ENCODE measurements at regions not wholly inside any gene's neighbourhood (a gene's known extent, or its start where the extent isn't known, plus 50 kb on each side); places are given as distances from the start of the nearest gene placed in this dataset.

DNA sequence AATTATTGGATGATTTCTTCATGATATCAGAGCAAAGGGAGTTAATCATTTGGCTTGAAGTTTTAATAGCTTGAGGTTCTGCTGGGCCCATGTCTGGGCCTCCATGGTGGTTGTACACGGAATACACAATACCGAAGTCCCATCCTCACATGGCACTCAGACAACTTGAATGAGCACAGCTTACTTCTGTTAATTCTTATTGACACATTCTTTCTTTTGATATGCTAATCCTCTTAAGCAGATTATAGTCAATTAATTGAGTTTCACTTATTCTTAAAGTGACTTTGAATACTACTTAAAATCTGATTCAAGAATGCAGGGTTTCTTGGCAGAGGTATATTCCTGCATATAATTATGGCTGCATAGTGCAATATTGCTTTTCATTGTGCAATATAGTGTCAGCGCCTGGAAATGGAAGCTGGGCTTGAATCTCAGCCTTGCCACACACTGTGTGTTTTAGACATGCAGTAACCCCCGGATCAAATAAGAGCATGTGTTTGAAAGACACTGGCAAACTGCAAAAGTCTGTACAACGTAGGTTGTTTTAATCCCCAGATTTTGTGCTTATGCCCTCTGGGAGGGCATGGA, 543.5 kb upstream of the ADARB2 start:
- DNase-seq: no peak
- Histone ChIP-seq H3K4me3 (no peak overlapping the region), H3K36me3 (ENCODE audit: low read depth) (no peaks in the 10 kb centered on the region), H3K9me3 (peaks cover 56% of the 10 kb centered on the region), H3K4me1 (ENCODE audit: low read depth) (no peaks in the 10 kb centered on the region)
- TF ChIP-seq, protein P1, sequence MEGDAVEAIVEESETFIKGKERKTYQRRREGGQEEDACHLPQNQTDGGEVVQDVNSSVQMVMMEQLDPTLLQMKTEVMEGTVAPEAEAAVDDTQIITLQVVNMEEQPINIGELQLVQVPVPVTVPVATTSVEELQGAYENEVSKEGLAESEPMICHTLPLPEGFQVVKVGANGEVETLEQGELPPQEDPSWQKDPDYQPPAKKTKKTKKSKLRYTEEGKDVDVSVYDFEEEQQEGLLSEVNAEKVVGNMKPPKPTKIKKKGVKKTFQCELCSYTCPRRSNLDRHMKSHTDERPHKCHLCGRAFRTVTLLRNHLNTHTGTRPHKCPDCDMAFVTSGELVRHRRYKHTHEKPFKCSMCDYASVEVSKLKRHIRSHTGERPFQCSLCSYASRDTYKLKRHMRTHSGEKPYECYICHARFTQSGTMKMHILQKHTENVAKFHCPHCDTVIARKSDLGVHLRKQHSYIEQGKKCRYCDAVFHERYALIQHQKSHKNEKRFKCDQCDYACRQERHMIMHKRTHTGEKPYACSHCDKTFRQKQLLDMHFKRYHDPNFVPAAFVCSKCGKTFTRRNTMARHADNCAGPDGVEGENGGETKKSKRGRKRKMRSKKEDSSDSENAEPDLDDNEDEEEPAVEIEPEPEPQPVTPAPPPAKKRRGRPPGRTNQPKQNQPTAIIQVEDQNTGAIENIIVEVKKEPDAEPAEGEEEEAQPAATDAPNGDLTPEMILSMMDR (IDR thresholded peaks at IDR 0.05): no peak
- ATAC-seq: no peak
- intact Hi-C loops (cut with DNase I, micrococcal nuclease): no loop called here

DNA sequence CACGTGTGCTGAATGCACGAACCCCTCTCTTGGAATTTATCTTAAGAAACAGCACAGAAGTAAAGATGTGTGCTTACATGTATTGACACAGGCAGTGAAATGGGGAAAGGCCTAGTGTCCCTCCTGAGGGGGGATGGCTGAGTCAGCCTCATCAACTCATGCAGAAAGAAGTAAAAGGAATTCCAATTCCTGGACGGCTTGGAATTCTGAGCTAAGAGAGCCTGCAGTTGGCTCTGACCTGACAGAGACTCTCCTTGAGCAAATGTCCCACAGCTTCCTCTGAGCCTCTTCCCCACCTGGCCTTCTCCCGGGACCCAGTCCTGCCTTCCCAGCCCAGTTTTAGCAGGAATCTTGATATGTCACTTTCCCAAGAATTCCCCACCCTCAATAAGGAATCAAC, 542.4 kb upstream of the ADARB2 start:
- no peak overlapping the region for H3K4me3 ChIP-seq
- H3K9me3 ChIP-seq: peaks cover 57% of the 10 kb centered on the region
- ATAC-seq (no peak), DNase-seq (no peak)
- no peaks in the 10 kb centered on the region for H3K36me3 ChIP-seq (ENCODE audit: low read depth)
- no peaks in the 10 kb centered on the region for H3K4me1 ChIP-seq (ENCODE audit: low read depth)
- TF ChIP-seq, protein P1 (IDR thresholded peaks at IDR 0.05): no peak
- intact Hi-C loops (cut with DNase I, micrococcal nuclease): no loop called here

- TF ChIP-seq, protein P1 (IDR thresholded peaks at IDR 0.05): no peak
- intact Hi-C loops (cut with DNase I, micrococcal nuclease): no loop called here
- Histone ChIP-seq H3K4me1 (ENCODE audit: low read depth) (no peaks in the 10 kb centered on the region), H3K36me3 (ENCODE audit: low read depth) (no peaks in the 10 kb centered on the region), H3K4me3 (no peak overlapping the region), H3K9me3 (peaks cover 56% of the 10 kb centered on the region)
- DNase-seq (no peak), ATAC-seq (no peak)
These were observed 541.0 kb upstream of the ADARB2 start for GRCh38 chr10:2278363-2278762.

DNA sequence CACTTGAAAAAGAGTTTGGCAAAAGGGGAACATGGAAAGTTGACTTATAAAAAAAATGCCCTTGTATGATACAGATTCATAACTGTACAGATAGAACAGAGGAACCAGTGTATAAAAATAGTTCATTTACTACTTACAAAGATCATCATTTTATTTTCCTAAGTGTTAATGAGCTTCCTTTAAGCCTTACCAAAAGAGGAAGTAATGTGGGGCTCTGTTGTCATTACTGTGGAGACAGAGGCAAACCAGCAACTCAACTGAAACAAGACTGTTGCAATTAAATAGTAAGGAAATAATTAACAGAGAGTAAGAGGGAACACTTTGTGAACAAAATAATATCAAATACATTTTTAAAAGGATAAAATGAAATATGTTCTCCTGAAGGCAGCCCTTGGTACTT, 526.2 kb upstream of the ADARB2 start:
- DNase-seq: no peak
- Histone ChIP-seq H3K4me1 (ENCODE audit: low read depth) (no peaks in the 10 kb centered on the region), H3K4me3 (no peak overlapping the region), H3K36me3 (ENCODE audit: low read depth) (no peaks in the 10 kb centered on the region), H3K9me3 (peaks cover 60% of the 10 kb centered on the region)
- intact Hi-C loops (cut with DNase I, micrococcal nuclease): no loop called here
- TF ChIP-seq, protein P1 (IDR thresholded peaks at IDR 0.05): no peak
- ATAC-seq: no peak

DNA sequence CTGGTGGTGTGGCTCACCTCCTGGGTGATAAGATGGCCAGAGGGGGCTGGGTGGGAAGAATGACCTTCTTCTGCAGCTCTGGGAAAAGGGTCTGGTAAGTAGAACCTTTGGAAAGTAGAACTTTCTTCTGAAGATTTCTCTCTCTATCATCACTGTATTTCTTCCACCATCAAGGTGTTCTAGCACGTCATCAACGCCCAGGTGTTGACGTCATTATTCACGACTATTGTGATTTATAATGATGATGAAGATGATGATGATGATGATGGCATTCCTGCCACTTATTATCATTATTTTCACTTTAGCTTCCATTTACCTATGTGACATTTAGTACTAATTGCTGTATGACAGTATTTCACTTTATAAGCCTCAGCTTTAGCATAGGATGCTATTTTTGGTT, 525.6 kb upstream of the ADARB2 start:
- no peak overlapping the region for H3K4me3 ChIP-seq
- DNase-seq (no peak), ATAC-seq (no peak)
- no peaks in the 10 kb centered on the region for H3K4me1 ChIP-seq (ENCODE audit: low read depth)
- no peaks in the 10 kb centered on the region for H3K36me3 ChIP-seq (ENCODE audit: low read depth)
- TF ChIP-seq, protein P1 (IDR thresholded peaks at IDR 0.05): no peak
- intact Hi-C loops (cut with DNase I, micrococcal nuclease): no loop called here
- peaks cover 60% of the 10 kb centered on the region for H3K9me3 ChIP-seq

- H3K4me1 ChIP-seq (ENCODE audit: low read depth): no peaks in the 10 kb centered on the region
- ATAC-seq: no peak
These were observed 525.0 kb upstream of the ADARB2 start for GRCh38 chr10:2262333-2262732.

More at GRCh38 chr10:2262333-2262732, 525.0 kb upstream of the ADARB2 start:
- DNase-seq: no peak
- intact Hi-C loops (cut with DNase I, micrococcal nuclease): no loop called here
- TF ChIP-seq, protein P1 (IDR thresholded peaks at IDR 0.05): no peak
- H3K4me3 ChIP-seq: no peak overlapping the region
- H3K36me3 ChIP-seq (ENCODE audit: low read depth): no peaks in the 10 kb centered on the region
- peaks cover 57% of the 10 kb centered on the region for H3K9me3 ChIP-seq

Data from mucosa of descending colon (tissue), 3 donors.